ENCODE measurements at regions not wholly inside any gene's neighbourhood (a gene's known extent, or its start where the extent isn't known, plus 50 kb on each side); places are given as distances from the start of the nearest gene placed in this dataset.

DNA sequence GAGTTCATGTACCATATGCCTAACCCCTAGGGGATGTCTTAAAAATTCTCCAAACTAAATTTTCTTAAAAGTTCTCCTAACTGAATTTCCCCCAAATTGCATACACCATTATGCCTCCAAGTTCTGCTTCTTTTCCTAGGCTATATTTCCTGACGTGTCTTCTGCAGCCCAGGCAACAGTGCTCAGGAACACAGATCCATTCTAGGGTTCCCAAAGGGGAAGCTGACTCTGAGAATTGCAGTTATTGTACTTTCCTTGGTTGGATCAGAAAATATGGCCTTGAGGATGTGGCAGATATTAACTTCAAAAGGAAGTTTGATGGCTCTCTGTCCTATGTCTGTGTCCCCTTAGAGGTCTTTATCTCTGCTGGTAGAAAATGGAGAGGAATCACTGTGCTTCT is 124.3 kb downstream of the TMEM17 start:
- ChIA-PET POLR2A (no interaction called here), CTCF (no interaction called here)
- Mint-ChIP-seq H3K36me3 (ENCODE audit: low read depth) (no peaks in the 10 kb centered on the region), H3K27me3 (peaks cover 2% of the 10 kb centered on the region), H3K9me3 (peaks cover 3% of the 10 kb centered on the region), H3K4me1 (no peaks in the 10 kb centered on the region), H3K4me3 (no peak overlapping the region), H3K27ac (no peak overlapping the region)
- DNase-seq (no peak), ATAC-seq (ENCODE audit: low read depth) (no peak)
- intact Hi-C loops (cut with micrococcal nuclease), result no loop called here
- TF ChIP-seq, protein P1, sequence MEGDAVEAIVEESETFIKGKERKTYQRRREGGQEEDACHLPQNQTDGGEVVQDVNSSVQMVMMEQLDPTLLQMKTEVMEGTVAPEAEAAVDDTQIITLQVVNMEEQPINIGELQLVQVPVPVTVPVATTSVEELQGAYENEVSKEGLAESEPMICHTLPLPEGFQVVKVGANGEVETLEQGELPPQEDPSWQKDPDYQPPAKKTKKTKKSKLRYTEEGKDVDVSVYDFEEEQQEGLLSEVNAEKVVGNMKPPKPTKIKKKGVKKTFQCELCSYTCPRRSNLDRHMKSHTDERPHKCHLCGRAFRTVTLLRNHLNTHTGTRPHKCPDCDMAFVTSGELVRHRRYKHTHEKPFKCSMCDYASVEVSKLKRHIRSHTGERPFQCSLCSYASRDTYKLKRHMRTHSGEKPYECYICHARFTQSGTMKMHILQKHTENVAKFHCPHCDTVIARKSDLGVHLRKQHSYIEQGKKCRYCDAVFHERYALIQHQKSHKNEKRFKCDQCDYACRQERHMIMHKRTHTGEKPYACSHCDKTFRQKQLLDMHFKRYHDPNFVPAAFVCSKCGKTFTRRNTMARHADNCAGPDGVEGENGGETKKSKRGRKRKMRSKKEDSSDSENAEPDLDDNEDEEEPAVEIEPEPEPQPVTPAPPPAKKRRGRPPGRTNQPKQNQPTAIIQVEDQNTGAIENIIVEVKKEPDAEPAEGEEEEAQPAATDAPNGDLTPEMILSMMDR (IDR thresholded peaks at IDR 0.05), result no peak

DNA sequence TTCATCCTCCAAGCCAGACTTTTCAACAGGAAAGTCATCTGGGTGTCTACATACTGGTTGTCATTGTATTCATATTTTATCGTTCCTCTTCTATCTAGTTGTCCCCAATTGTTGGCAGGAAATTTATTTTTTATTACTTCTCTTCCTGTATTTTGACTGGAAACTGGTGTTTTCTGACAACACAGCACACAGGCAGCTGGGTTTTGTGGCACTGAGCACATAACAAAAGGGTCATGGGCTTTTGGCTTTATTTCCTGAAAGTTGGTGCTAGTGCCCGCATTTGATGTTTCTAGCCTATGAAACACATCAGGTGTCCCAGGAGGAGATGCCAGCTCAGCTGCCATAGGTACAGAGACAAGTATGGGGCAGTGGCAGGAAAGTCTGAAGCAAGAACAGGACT is 126.4 kb downstream of the TMEM17 start:
- H3K27ac Mint-ChIP-seq, result no peak overlapping the region
- intact Hi-C loops (cut with micrococcal nuclease), result no loop called here

DNA sequence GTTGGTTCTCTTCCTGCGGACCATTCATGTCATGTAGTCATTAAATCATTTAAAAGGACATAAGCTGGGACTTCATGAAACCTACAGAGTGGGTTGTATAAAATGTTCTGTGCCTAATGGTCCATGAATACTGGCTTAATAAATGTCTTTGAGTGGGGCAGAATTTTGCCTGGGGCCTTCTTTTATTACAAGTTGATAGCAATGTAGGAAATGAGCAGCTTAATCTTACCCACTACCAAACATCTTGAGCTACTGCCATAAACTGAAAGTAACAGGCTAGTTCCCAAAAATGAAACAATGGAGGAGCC is 130.9 kb downstream of the TMEM17 start:
- no peak overlapping the region for H3K4me3 Mint-ChIP-seq
- H3K4me1 Mint-ChIP-seq, result no peaks in the 10 kb centered on the region
- CTCF ChIA-PET, result no interaction called here
- DNase-seq (no peak), ATAC-seq (ENCODE audit: low read depth) (no peak)
- H3K9me3 Mint-ChIP-seq, result peaks cover 7% of the 10 kb centered on the region
- no peaks in the 10 kb centered on the region for H3K27me3 Mint-ChIP-seq
- H3K27ac Mint-ChIP-seq, result no peak overlapping the region
- POLR2A ChIA-PET, result interaction anchor here (0.6 kb wide), 1 partner anchor 559 kb away, joined by 9 read pairs; no protein-coding TSS in a partner anchor
- TF ChIP-seq, protein P1 (IDR thresholded peaks at IDR 0.05), result no peak
- intact Hi-C loops (cut with micrococcal nuclease), result no loop called here
- no peaks in the 10 kb centered on the region for H3K36me3 Mint-ChIP-seq (ENCODE audit: low read depth)

More for the DNA sequence above, 126.4 kb downstream of the TMEM17 start:
- ChIA-PET CTCF (no interaction called here), POLR2A (interaction anchor here (0.6 kb wide), 1 partner anchor 25 kb away, joined by 4 read pairs; no protein-coding TSS in a partner anchor)
- TF ChIP-seq, protein P1 (IDR thresholded peaks at IDR 0.05), result no peak
- Mint-ChIP-seq H3K9me3 (no peaks in the 10 kb centered on the region), H3K36me3 (ENCODE audit: low read depth) (no peaks in the 10 kb centered on the region), H3K4me1 (no peaks in the 10 kb centered on the region), H3K27me3 (peaks cover 2% of the 10 kb centered on the region), H3K4me3 (no peak overlapping the region)
- no peak for ATAC-seq (ENCODE audit: low read depth)
- DNase-seq, result no peak

DNA sequence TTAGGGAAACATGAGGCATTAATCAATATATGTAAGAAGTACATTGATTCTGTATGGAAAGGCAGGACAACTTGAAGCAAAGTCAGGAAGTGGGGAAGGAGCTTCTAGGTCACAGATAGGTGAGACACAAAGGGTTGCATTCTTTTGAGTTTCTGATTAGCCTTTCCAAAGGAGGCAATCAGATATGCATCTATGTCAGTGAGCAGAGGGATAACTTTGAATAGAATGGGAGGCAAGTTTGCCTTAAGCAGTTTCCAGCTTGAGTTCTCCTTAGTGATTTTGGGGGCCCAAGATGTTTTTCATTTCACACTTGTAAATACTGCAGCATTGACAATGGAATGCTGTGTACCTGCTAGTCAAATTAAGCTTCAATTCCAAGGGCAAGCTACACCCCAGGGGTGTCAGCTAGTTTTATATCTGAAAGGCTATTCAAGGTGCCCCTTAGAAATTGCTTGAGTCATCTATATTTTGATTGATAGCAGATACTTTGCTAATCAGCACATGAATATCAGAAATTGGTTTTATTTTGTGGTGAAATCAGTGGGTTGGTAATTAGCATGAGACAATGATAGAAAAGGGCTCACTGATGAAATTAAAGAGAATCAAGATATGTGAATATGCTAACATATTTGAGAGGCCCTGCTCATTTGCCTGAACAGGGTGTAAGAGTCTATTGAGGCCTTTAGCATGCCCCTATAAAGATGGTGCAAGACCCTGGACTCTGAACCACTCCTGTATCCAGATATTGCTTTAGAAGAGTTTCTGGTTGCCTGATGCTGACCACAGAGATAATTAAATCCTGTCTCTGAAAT is 131.5 kb downstream of the TMEM17 start:
- H3K27ac Mint-ChIP-seq, result no peak overlapping the region
- POLR2A ChIA-PET, result interaction anchor here (0.6 kb wide), 1 partner anchor 559 kb away, joined by 9 read pairs; no protein-coding TSS in a partner anchor

DNA sequence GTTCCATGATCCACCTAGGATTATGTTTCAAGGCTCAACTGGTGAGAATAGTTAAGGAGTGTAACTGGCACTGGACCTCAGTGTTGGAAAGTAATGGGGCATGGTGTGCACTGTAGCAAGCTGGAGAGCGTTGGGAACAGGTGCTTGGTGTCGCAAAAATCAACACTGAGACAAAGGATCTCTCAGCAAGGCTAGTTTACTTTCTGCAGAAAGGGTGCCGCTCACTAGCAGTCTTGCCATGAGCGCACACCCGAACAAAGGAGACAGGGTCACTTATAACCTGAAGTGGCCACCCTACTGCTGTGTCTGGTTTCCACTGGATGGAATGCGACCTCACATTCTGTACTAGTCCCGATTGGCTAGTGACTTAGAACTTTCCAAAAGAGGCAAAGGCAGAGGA is 133.2 kb downstream of the TMEM17 start:
- Mint-ChIP-seq H3K4me3 (no peak overlapping the region), H3K9me3 (peaks cover 7% of the 10 kb centered on the region), H3K4me1 (no peaks in the 10 kb centered on the region), H3K27ac (no peak overlapping the region), H3K27me3 (no peaks in the 10 kb centered on the region), H3K36me3 (ENCODE audit: low read depth) (no peaks in the 10 kb centered on the region)
- DNase-seq (no peak), ATAC-seq (ENCODE audit: low read depth) (no peak)
- CTCF ChIA-PET, result no interaction called here
- intact Hi-C loops (cut with micrococcal nuclease), result no loop called here
- TF ChIP-seq, protein P1 (IDR thresholded peaks at IDR 0.05), result no peak
- POLR2A ChIA-PET, result no interaction called here

More for the DNA sequence above, 131.5 kb downstream of the TMEM17 start:
- H3K4me1 Mint-ChIP-seq, result no peaks in the 10 kb centered on the region
- TF ChIP-seq, protein P1 (IDR thresholded peaks at IDR 0.05), result no peak
- no peak overlapping the region for H3K4me3 Mint-ChIP-seq
- CTCF ChIA-PET, result no interaction called here
- H3K9me3 Mint-ChIP-seq, result peaks cover 7% of the 10 kb centered on the region
- ATAC-seq (ENCODE audit: low read depth) (no peak), DNase-seq (no peak)
- intact Hi-C loops (cut with micrococcal nuclease), result no loop called here
- H3K36me3 Mint-ChIP-seq (ENCODE audit: low read depth), result no peaks in the 10 kb centered on the region
- no peaks in the 10 kb centered on the region for H3K27me3 Mint-ChIP-seq

All from activated B cell treated with CpG ODN at 0.5 μM for 24 hours (primary cell).